ENCODE measurements at regions not wholly inside any gene's neighbourhood (a gene's known extent, or its start where the extent isn't known, plus 50 kb on each side); places are given as distances from the start of the nearest gene placed in this dataset.

DNA sequence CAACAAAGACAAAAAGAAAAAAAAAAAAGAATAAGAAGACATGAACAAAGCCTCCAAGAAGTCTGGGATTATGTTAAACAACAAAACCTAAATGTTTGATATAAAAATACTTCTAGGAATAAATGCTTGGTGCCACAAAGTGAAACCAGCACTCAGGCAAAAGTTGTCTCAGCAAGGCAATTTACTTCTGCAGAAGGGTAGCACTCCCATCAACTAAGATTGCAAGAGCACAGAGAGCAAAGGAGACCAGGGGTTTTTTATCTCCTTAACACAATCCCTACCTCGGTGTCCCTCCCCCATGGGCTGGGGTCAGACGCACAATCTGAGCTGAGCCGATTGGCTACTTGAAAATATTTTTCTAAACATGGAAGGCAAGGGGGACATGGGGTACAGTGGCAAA, 381.3 kb upstream of the SLC24A2 start:
- Mint-ChIP-seq H3K27me3 (ENCODE audit: low read depth, unreplicated experiment) (no peaks in the 10 kb centered on the region), H3K27ac (ENCODE audit: unreplicated experiment) (no peak overlapping the region), H3K36me3 (ENCODE audit: low read depth, unreplicated experiment) (peaks cover 4% of the 10 kb centered on the region), H3K9me3 (ENCODE audit: unreplicated experiment) (peaks cover 39% of the 10 kb centered on the region), H3K4me1 (ENCODE audit: low read depth, unreplicated experiment) (no peaks in the 10 kb centered on the region), H3K4me3 (ENCODE audit: unreplicated experiment) (no peak overlapping the region)
- DNase-seq (ENCODE audit: low read depth) = no peak
- Histone ChIP-seq H3K4me3 (ENCODE audit: insufficient read depth, low read depth, low read length) (no peak overlapping the region), H3K36me3 (ENCODE audit: insufficient read depth, low read length) (no peaks in the 10 kb centered on the region), H3K79me2 (ENCODE audit: insufficient read depth, low read length) (no peaks in the 10 kb centered on the region), H3K27ac (ENCODE audit: low read depth, low read length) (no peak overlapping the region), H2AFZ (ENCODE audit: low read depth, low read length) (no peak overlapping the region), H4K20me1 (ENCODE audit: insufficient read depth, low read length) (no peaks in the 10 kb centered on the region), H3K4me1 (ENCODE audit: insufficient read depth, low read length) (no peaks in the 10 kb centered on the region), H3K27me3 (ENCODE audit: insufficient read depth, low read length) (no peaks in the 10 kb centered on the region), H3K9ac (ENCODE audit: low read length) (no peak overlapping the region), H3K4me2 (ENCODE audit: low read length) (no peak overlapping the region), H3K9me3 (ENCODE audit: insufficient read depth, low read depth, low read length) (peaks cover 9% of the 10 kb centered on the region)
- no peak for FAIRE-seq
- TF ChIP-seq, protein P1, sequence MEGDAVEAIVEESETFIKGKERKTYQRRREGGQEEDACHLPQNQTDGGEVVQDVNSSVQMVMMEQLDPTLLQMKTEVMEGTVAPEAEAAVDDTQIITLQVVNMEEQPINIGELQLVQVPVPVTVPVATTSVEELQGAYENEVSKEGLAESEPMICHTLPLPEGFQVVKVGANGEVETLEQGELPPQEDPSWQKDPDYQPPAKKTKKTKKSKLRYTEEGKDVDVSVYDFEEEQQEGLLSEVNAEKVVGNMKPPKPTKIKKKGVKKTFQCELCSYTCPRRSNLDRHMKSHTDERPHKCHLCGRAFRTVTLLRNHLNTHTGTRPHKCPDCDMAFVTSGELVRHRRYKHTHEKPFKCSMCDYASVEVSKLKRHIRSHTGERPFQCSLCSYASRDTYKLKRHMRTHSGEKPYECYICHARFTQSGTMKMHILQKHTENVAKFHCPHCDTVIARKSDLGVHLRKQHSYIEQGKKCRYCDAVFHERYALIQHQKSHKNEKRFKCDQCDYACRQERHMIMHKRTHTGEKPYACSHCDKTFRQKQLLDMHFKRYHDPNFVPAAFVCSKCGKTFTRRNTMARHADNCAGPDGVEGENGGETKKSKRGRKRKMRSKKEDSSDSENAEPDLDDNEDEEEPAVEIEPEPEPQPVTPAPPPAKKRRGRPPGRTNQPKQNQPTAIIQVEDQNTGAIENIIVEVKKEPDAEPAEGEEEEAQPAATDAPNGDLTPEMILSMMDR (IDR thresholded peaks at IDR 0.05; ENCODE audit: insufficient read depth, low read depth, low read length) = no peak
- TF ChIP-seq EZH2 (IDR thresholded peaks at IDR 0.05; ENCODE audit: insufficient read depth, low read length) = no peak

DNA sequence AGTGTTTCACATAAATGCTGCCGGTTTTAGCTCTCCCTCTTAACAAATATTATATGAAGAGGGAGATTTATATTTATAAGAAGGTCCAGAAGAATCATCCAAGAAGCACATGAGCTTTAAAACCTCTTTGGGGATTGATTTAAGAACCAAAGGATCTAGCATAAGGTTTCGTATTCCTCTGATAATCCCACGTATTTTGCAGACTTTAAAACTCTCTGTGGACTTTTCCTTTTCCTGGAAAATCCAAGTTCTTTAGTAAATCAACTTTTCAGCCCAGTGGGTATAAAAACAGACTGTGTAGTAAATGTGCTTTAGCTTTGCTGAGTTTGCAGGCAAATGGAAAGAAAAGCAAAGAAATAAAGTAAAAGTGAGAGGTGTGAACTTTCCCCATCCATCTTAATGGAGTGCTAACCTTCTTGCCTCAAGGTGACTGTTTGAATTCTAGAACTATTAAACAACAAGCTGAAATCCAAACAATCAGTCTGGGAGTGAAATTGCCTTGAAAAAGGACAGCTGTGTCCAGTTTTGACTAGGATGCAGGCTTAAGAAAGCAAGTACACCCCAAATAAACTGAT, 363.4 kb upstream of the SLC24A2 start:
- H2AFZ ChIP-seq (ENCODE audit: low read depth, low read length) = no peak overlapping the region
- Mint-ChIP-seq H3K9me3 (ENCODE audit: unreplicated experiment) (no peaks in the 10 kb centered on the region), H3K36me3 (ENCODE audit: low read depth, unreplicated experiment) (no peaks in the 10 kb centered on the region), H3K27me3 (ENCODE audit: low read depth, unreplicated experiment) (peaks cover 5% of the 10 kb centered on the region), H3K4me3 (ENCODE audit: unreplicated experiment) (no peak overlapping the region), H3K4me1 (ENCODE audit: low read depth, unreplicated experiment) (no peaks in the 10 kb centered on the region), H3K27ac (ENCODE audit: unreplicated experiment) (no peak overlapping the region)
- H3K9me3 ChIP-seq (ENCODE audit: insufficient read depth, low read depth, low read length) = no peaks in the 10 kb centered on the region
- DNase-seq (ENCODE audit: low read depth) (no peak), FAIRE-seq (no peak)
- no peak overlapping the region for H3K4me3 ChIP-seq (ENCODE audit: insufficient read depth, low read depth, low read length)
- no peaks in the 10 kb centered on the region for H4K20me1 ChIP-seq (ENCODE audit: insufficient read depth, low read length)
- no peak overlapping the region for H3K27ac ChIP-seq (ENCODE audit: low read depth, low read length)
- no peak overlapping the region for H3K9ac ChIP-seq (ENCODE audit: low read length)
- TF ChIP-seq EZH2 (IDR thresholded peaks at IDR 0.05; ENCODE audit: insufficient read depth, low read length) = no peak
- TF ChIP-seq, protein P1 (IDR thresholded peaks at IDR 0.05; ENCODE audit: insufficient read depth, low read depth, low read length) = no peak
- H3K36me3 ChIP-seq (ENCODE audit: insufficient read depth, low read length) = no peaks in the 10 kb centered on the region
- no peaks in the 10 kb centered on the region for H3K79me2 ChIP-seq (ENCODE audit: insufficient read depth, low read length)
- no peak overlapping the region for H3K4me2 ChIP-seq (ENCODE audit: low read length)
- H3K4me1 ChIP-seq (ENCODE audit: insufficient read depth, low read length) = no peaks in the 10 kb centered on the region
- H3K27me3 ChIP-seq (ENCODE audit: insufficient read depth, low read length) = no peaks in the 10 kb centered on the region

DNA sequence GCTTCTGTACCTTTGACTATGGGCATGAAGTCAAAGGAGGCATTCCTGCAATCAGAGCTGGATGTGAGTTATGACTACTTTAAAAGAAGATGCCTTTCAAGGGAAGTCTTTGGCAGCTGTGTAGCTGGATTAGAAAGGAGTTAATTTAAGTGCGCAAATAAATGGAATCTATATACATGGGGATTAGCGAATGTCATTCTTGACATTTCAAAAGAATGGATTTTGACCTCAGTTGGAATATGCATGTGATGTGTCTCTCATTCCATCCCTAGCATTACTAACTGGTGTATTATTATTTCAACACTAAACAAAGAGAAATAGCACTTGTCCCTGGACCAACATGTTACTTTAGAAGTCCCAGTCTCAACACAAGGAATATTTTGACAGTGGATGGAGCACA, 359.6 kb upstream of the SLC24A2 start:
- DNase-seq (ENCODE audit: low read depth) (no peak), FAIRE-seq (no peak)
- no peaks in the 10 kb centered on the region for H3K79me2 ChIP-seq (ENCODE audit: insufficient read depth, low read length)
- no peak overlapping the region for H3K4me3 Mint-ChIP-seq (ENCODE audit: unreplicated experiment)
- no peaks in the 10 kb centered on the region for H3K9me3 ChIP-seq (ENCODE audit: insufficient read depth, low read depth, low read length)
- no peaks in the 10 kb centered on the region for H3K36me3 Mint-ChIP-seq (ENCODE audit: low read depth, unreplicated experiment)
- no peaks in the 10 kb centered on the region for H3K9me3 Mint-ChIP-seq (ENCODE audit: unreplicated experiment)
- no peak overlapping the region for H3K9ac ChIP-seq (ENCODE audit: low read length)
- H3K36me3 ChIP-seq (ENCODE audit: insufficient read depth, low read length) = no peaks in the 10 kb centered on the region
- H4K20me1 ChIP-seq (ENCODE audit: insufficient read depth, low read length) = no peaks in the 10 kb centered on the region
- H3K27me3 ChIP-seq (ENCODE audit: insufficient read depth, low read length) = no peaks in the 10 kb centered on the region
- peaks cover 5% of the 10 kb centered on the region for H3K27me3 Mint-ChIP-seq (ENCODE audit: low read depth, unreplicated experiment)
- H2AFZ ChIP-seq (ENCODE audit: low read depth, low read length) = no peak overlapping the region
- no peak overlapping the region for H3K27ac ChIP-seq (ENCODE audit: low read depth, low read length)
- no peak for TF ChIP-seq EZH2 (IDR thresholded peaks at IDR 0.05; ENCODE audit: insufficient read depth, low read length)
- TF ChIP-seq, protein P1 (IDR thresholded peaks at IDR 0.05; ENCODE audit: insufficient read depth, low read depth, low read length) = no peak
- no peaks in the 10 kb centered on the region for H3K4me1 Mint-ChIP-seq (ENCODE audit: low read depth, unreplicated experiment)
- H3K4me3 ChIP-seq (ENCODE audit: insufficient read depth, low read depth, low read length) = no peak overlapping the region
- H3K4me1 ChIP-seq (ENCODE audit: insufficient read depth, low read length) = no peaks in the 10 kb centered on the region
- H3K4me2 ChIP-seq (ENCODE audit: low read length) = no peak overlapping the region
- H3K27ac Mint-ChIP-seq (ENCODE audit: unreplicated experiment) = no peak overlapping the region

Measured in astrocyte (in vitro differentiated cells and primary cell).